SK-N-SH (cell line): ENCODE measurements at regions not wholly inside any gene's neighbourhood (a gene's known extent, or its start where the extent isn't known, plus 50 kb on each side); places are given as distances from the start of the nearest gene placed in this dataset.

ENCODE experiments used
- CTCF ChIA-PET: fragments of 300-600, 350-600 bp; formaldehyde crosslinking; extraction: SDS; loops from one replicate; lab custom pipeline; 2021; lab: Yijun Ruan, JAX
- POLR2A ChIA-PET: fragments of 350-600 bp; sonication (Branson Sonifier 250); formaldehyde crosslinking; extraction: SDS; loops from one replicate; lab custom pipeline; 2020; ENCODE audit warnings: antibody characterized with exemption, inconsistent platforms; lab: Yijun Ruan, JAX
- DNase-seq: peaks from one replicate; pipeline ENCODE4 v3.0.0; 2012
- H2AFZ ChIP-seq: fragments of 200-600 bp; sonication (generic); 2 replicates; pipeline ENCODE4 v1.8.1; 2016; ENCODE audit warnings: antibody characterized with exemption, mild to moderate bottlenecking, low read depth
- H3F3A ChIP-seq: fragments of 200-600 bp; sonication (generic); replicated peaks from 2 replicates; pipeline ENCODE3; 2016; ENCODE audit warnings: antibody characterized with exemption, mild to moderate bottlenecking; ENCODE audit not compliant: insufficient read depth
- H3K27ac ChIP-seq, 2 experiments: fragments of 200-500 bp in 1 of 2; fragments of 200-600 bp in 1 of 2; sonication (Bioruptor generic) in 1 of 2; sonication (generic), shearing (Covaris generic) in 1 of 2; 2 replicates each; pipeline versions ENCODE4 v1.5.1 to v1.6.1; 2014 to 2016; ENCODE audit warnings: low read depth in 2 of 2, inconsistent platforms in 1 of 2, low read length in 1 of 2, mild to moderate bottlenecking in 1 of 2, mixed read lengths in 1 of 2
- H3K27me3 ChIP-seq: fragments of 200-600 bp; sonication (generic), shearing (Covaris generic); 2 replicates; pipeline ENCODE4 v1.6.1; 2016; ENCODE audit warnings: mixed run types; ENCODE audit not compliant: insufficient read depth
- H3K36me3 ChIP-seq, 2 experiments: fragments of 200-500 bp in 1 of 2; fragments of 200-600 bp in 1 of 2; sonication (Bioruptor generic) in 1 of 2; sonication (generic) in 1 of 2; replicated peaks in 1 of 2; 2 replicates each; pipeline versions ENCODE3 to v1.5.1; 2014 to 2016; ENCODE audit warnings: low read length in 1 of 2, mild to moderate bottlenecking in 1 of 2; ENCODE audit not compliant: insufficient read depth in 2 of 2, control insufficient read depth in 1 of 2
- H3K4me1 ChIP-seq, 2 experiments: fragments of 200-500 bp in 1 of 2; fragments of 200-600 bp in 1 of 2; sonication (Bioruptor generic) in 1 of 2; sonication (generic), shearing (Covaris generic) in 1 of 2; 2 replicates each; pipeline versions ENCODE4 v1.5.1 to v1.6.1; 2014 to 2016; ENCODE audit warnings: low read depth in 1 of 2, low read length in 1 of 2, mixed run types in 1 of 2; ENCODE audit not compliant: insufficient read depth in 2 of 2, control insufficient read depth in 1 of 2
- H3K4me2 ChIP-seq: fragments of 200-600 bp; sonication (generic), shearing (Covaris generic); 2 replicates; pipeline ENCODE4 v1.6.1; 2017; ENCODE audit warnings: mixed run types
- H3K4me3 ChIP-seq, 2 experiments: fragments of 200-500 bp in 1 of 2; fragments of 200-600 bp in 1 of 2; sonication (Bioruptor generic) in 1 of 2; sonication (generic), shearing (Covaris generic) in 1 of 2; 2 replicates each; pipeline versions ENCODE4 v1.5.1 to v1.8.1; 2014 to 2016; ENCODE audit warnings: low read depth in 2 of 2, inconsistent platforms in 1 of 2, low read length in 1 of 2, mild to moderate bottlenecking in 1 of 2, mixed read lengths in 1 of 2, moderate library complexity in 1 of 2
- H3K79me2 ChIP-seq: fragments of 200-600 bp; sonication (generic); 2 replicates; pipeline ENCODE4 v1.8.1; 2017; ENCODE audit warnings: mild to moderate bottlenecking; ENCODE audit not compliant: insufficient read depth
- H3K9ac ChIP-seq: fragments of 200-600 bp; sonication (generic); 2 replicates; pipeline ENCODE4 v1.6.1; 2017; ENCODE audit warnings: mixed run types
- H3K9me2 ChIP-seq: fragments of 200-600 bp; sonication (generic); 2 replicates; pipeline ENCODE4 v1.6.1; 2017; ENCODE audit warnings: mixed run types
- H3K9me3 ChIP-seq: fragments of 200-600 bp; sonication (generic); 2 replicates; pipeline ENCODE4 v1.6.1; 2017; ENCODE audit warnings: mixed run types, mild to moderate bottlenecking, moderate library complexity
- H4K20me1 ChIP-seq: fragments of 200-600 bp; sonication (generic); 2 replicates; pipeline ENCODE4 v1.6.1; 2017; ENCODE audit warnings: mild to moderate bottlenecking, mixed run types; ENCODE audit not compliant: insufficient read depth
- EP300 ChIP-seq, 2 experiments: IDR thresholded peaks; 2 replicates each; pipeline versions ENCODE4 v1.4.0 to v1.6.1; 2012; ENCODE audit warnings: borderline replicate concordance in 1 of 2, low read depth in 1 of 2, low read length in 1 of 2
- FOXJ3 ChIP-seq: sonication (generic); formaldehyde crosslinking; IDR thresholded peaks from 2 replicates; pipeline ENCODE4 v1.5.1; 2020; ENCODE audit warnings: mild to moderate bottlenecking, missing genetic modification reagents
- GABPA ChIP-seq: IDR thresholded peaks from 2 replicates; pipeline ENCODE4 v1.4.0; 2012; ENCODE audit warnings: low read depth, mild to moderate bottlenecking
- IRF3 ChIP-seq: fragments of 150-350 bp; IDR thresholded peaks from 2 replicates; pipeline ENCODE4 v1.6.1; 2016; ENCODE audit warnings: mild to moderate bottlenecking, low read depth, low read length
- PBX3 ChIP-seq: IDR thresholded peaks from 2 replicates; pipeline ENCODE4; 2012
- REST ChIP-seq: IDR thresholded peaks from 2 replicates; pipeline ENCODE4 v1.6.1; 2012; ENCODE audit warnings: mild to moderate bottlenecking, low read depth, low read length, moderate library complexity
- SMC3 ChIP-seq: IDR thresholded peaks from 2 replicates; pipeline ENCODE4 v1.6.1; 2012; ENCODE audit warnings: low read depth, low read length, improper control_type of control experiment
- ZBTB33 ChIP-seq: IDR thresholded peaks from 2 replicates; pipeline ENCODE4 v1.4.0; 2012; ENCODE audit warnings: low read depth, borderline replicate concordance
- WGBS: methylation state at CpG from one replicate; pipeline ENCODE4 v1.1.6; 2017; ENCODE audit warnings: low lambda C conversion rate; 5-methylcytosine and 5-hydroxymethylcytosine counted together

- H4K20me1 ChIP-seq = no peaks in the 10 kb centered on the region
- no peaks in the 10 kb centered on the region for H3K27me3 ChIP-seq
- H3K27ac ChIP-seq = no peak overlapping the region
- H3K36me3 ChIP-seq = no peaks in the 10 kb centered on the region
- no peaks in the 10 kb centered on the region for H3K4me1 ChIP-seq
- H3K4me2 ChIP-seq = no peak overlapping the region
- no peak overlapping the region for H3K4me3 ChIP-seq
- no peak overlapping the region for H3K9ac ChIP-seq
- ChIA-PET POLR2A (no interaction called here), CTCF (no interaction called here)
- no peaks in the 10 kb centered on the region for H3K79me2 ChIP-seq
- no peak overlapping the region for H2AFZ ChIP-seq
- no peaks in the 10 kb centered on the region for H3F3A ChIP-seq
- no peaks in the 10 kb centered on the region for H3K9me2 ChIP-seq
- DNase-seq = no peak
- 37% methylated on average over 3 of the region's 3 CpGs for WGBS
- TF ChIP-seq ZBTB33 = no peak
- no peak for TF ChIP-seq IRF3
- no peak for TF ChIP-seq FOXJ3 (CRISPR knock-in tag)
- TF ChIP-seq EP300 (IDR thresholded peaks at IDR 0.05; ENCODE audit: borderline replicate concordance in 1 of 2, low read depth in 1 of 2, low read length in 1 of 2) = no peak
- no peak for TF ChIP-seq REST
- no peak for TF ChIP-seq SMC3
- TF ChIP-seq PBX3 = no peak
- TF ChIP-seq GABPA = no peak
- no peaks in the 10 kb centered on the region; the same call in 1 of the 2 replicates for H3K9me3 ChIP-seq
These were observed 987.3 kb downstream of the GRID1 start for GRCh38 chr10:85379338-85379737.
